DND-41 (cell line): ENCODE measurements at regions not wholly inside any gene's neighbourhood (a gene's known extent, or its start where the extent isn't known, plus 50 kb on each side); places are given as distances from the start of the nearest gene placed in this dataset.

Source experiments
- EZH2 ChIP-seq: IDR thresholded peaks from 3 replicates; pipeline ENCODE4 v1.6.1; 2012; ENCODE audit warnings: borderline replicate concordance, low read depth, mild to moderate bottlenecking, moderate library complexity, low read length, inconsistent platforms; ENCODE audit not compliant: severe bottlenecking
- TF ChIP-seq, protein P1 (sequence below): IDR thresholded peaks from 2 replicates; pipeline ENCODE4 v1.5.1; 2012; ENCODE audit warnings: borderline replicate concordance, low read length, moderate library complexity, mild to moderate bottlenecking; ENCODE audit not compliant: poor library complexity, severe bottlenecking; ENCODE audit errors: extremely low read depth

DNA sequence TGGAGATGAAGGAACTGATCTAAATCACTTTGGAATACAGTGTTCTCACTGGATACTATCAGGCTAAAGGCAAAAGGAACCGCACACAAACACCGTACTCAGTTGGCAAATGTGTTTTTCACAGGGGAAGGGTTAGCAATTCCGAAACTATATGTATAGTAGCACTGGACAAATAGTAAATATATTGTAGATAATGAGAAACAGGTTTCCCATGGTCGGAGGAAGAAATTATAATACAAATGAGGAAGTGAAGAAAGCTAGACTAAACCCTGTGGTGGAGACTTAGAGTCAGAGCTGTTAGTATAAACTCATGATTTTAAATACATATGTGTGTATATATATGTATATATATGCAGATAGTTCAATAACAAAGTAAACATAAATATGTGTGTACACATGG lies 414.1 kb upstream of the SALL1 start:
- TF ChIP-seq, protein P1, sequence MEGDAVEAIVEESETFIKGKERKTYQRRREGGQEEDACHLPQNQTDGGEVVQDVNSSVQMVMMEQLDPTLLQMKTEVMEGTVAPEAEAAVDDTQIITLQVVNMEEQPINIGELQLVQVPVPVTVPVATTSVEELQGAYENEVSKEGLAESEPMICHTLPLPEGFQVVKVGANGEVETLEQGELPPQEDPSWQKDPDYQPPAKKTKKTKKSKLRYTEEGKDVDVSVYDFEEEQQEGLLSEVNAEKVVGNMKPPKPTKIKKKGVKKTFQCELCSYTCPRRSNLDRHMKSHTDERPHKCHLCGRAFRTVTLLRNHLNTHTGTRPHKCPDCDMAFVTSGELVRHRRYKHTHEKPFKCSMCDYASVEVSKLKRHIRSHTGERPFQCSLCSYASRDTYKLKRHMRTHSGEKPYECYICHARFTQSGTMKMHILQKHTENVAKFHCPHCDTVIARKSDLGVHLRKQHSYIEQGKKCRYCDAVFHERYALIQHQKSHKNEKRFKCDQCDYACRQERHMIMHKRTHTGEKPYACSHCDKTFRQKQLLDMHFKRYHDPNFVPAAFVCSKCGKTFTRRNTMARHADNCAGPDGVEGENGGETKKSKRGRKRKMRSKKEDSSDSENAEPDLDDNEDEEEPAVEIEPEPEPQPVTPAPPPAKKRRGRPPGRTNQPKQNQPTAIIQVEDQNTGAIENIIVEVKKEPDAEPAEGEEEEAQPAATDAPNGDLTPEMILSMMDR, result no peak
- TF ChIP-seq EZH2, result no peak
